ENCODE measurements at regions not wholly inside any gene's neighbourhood (a gene's known extent, or its start where the extent isn't known, plus 50 kb on each side); places are given as distances from the start of the nearest gene placed in this dataset.

- no peak for DNase-seq
Measured at GRCh38 chr2:150887926-150888325, 373.7 kb downstream of the RBM43 start.

- DNase-seq: no peak
Measured at GRCh38 chr2:150885774-150886386, 375.8 kb downstream of the RBM43 start.

GRCh38 chr2:150885236-150885635, 376.4 kb downstream of the RBM43 start:
- no peak for DNase-seq

- DNase-seq: no peak
Measured at GRCh38 chr2:150883613-150883895, 378.1 kb downstream of the RBM43 start.

- no peak for DNase-seq
Measured at GRCh38 chr2:150882751-150883612, 378.7 kb downstream of the RBM43 start.

GRCh38 chr2:150880986-150881385, 380.7 kb downstream of the RBM43 start:
- DNase-seq: no peak

GRCh38 chr2:150878356-150878755, 383.3 kb downstream of the RBM43 start:
- DNase-seq: no peak

GRCh38 chr2:150876251-150876950, 385.3 kb downstream of the RBM43 start:
- no peak for DNase-seq

- DNase-seq: no peak
Measured at GRCh38 chr2:150873396-150873772, 385.9 kb upstream of the RND3 start.

GRCh38 chr2:150872756-150873395, 385.4 kb upstream of the RND3 start:
- no peak for DNase-seq

- DNase-seq: no peak
Measured at GRCh38 chr2:150866431-150866830, 379.0 kb upstream of the RND3 start.

- no peak for DNase-seq
Measured at GRCh38 chr2:150863691-150864090, 376.2 kb upstream of the RND3 start.

- no peak for DNase-seq
Measured at GRCh38 chr2:150860301-150860700, 372.8 kb upstream of the RND3 start.

GRCh38 chr2:150859877-150860276, 372.4 kb upstream of the RND3 start:
- no peak for DNase-seq

- no peak for DNase-seq
Measured at GRCh38 chr2:150859162-150859561, 371.7 kb upstream of the RND3 start.

GRCh38 chr2:150858382-150858781, 370.9 kb upstream of the RND3 start:
- no peak for DNase-seq

GRCh38 chr2:150856596-150857281, 369.3 kb upstream of the RND3 start:
- DNase-seq: no peak

GRCh38 chr2:150853263-150853662, 365.8 kb upstream of the RND3 start:
- no peak for DNase-seq

GRCh38 chr2:150850641-150851040, 363.2 kb upstream of the RND3 start:
- DNase-seq: no peak

- DNase-seq: no peak
Measured at GRCh38 chr2:150847578-150847977, 360.1 kb upstream of the RND3 start.

- DNase-seq: no peak
Measured at GRCh38 chr2:150846691-150847090, 359.2 kb upstream of the RND3 start.

- DNase-seq: no peak
Measured at GRCh38 chr2:150832686-150833085, 345.2 kb upstream of the RND3 start.

- DNase-seq: no peak
Measured at GRCh38 chr2:150824118-150824517, 336.7 kb upstream of the RND3 start.

Measured in NCI-H510A (cell line).